Esophagus muscularis mucosa (tissue), 3 donors: ENCODE measurements at regions not wholly inside any gene's neighbourhood (a gene's known extent, or its start where the extent isn't known, plus 50 kb on each side); places are given as distances from the start of the nearest gene placed in this dataset.

Source experiments
- POLR2A ChIP-seq: fragments of 450-650 bp; IDR thresholded peaks from one replicate; pipeline ENCODE4 v1.6.1; 2017; ENCODE audit warnings: antibody characterized with exemption, moderate library complexity, mild to moderate bottlenecking, low read depth
- POLR2AphosphoS5 ChIP-seq, 2 donors: sonication (generic); formaldehyde crosslinking; IDR thresholded peaks; one replicate each; pipeline ENCODE4 v1.6.1; 2017; ENCODE audit warnings: antibody characterized with exemption in 2 of 2
- TF ChIP-seq, protein P1 (sequence below), 3 experiments: fragments of 200-600 bp in 2 of 3; fragments of 450-650 bp in 1 of 3; sonication (generic) in 2 of 3; IDR thresholded peaks; one replicate each; pipeline ENCODE4 v1.5.1; 2017 to 2019; ENCODE audit warnings: antibody characterized with exemption in 3 of 3, mild to moderate bottlenecking in 2 of 3, moderate library complexity in 1 of 3

DNA sequence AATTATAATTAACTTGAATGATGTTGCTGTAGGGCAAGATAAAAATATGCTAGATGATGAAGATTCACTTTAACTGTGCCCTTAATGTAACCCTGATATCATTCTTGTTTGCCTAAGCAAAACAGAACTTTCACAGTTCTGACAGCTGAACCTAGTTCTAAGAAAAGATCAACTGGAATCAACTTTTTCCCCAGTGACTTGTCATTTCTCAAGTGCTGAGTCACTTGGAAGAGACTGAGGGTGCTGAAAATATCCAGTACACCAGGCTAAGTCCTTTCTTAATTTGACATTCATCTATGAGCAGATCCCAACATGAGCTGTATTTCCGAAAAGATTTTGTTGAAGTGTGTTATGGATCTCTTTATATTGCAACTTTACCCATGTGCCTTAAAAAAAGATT, 140.4 kb downstream of the MID1IP1 start:
- TF ChIP-seq POLR2A = no peak
- TF ChIP-seq, protein P1, sequence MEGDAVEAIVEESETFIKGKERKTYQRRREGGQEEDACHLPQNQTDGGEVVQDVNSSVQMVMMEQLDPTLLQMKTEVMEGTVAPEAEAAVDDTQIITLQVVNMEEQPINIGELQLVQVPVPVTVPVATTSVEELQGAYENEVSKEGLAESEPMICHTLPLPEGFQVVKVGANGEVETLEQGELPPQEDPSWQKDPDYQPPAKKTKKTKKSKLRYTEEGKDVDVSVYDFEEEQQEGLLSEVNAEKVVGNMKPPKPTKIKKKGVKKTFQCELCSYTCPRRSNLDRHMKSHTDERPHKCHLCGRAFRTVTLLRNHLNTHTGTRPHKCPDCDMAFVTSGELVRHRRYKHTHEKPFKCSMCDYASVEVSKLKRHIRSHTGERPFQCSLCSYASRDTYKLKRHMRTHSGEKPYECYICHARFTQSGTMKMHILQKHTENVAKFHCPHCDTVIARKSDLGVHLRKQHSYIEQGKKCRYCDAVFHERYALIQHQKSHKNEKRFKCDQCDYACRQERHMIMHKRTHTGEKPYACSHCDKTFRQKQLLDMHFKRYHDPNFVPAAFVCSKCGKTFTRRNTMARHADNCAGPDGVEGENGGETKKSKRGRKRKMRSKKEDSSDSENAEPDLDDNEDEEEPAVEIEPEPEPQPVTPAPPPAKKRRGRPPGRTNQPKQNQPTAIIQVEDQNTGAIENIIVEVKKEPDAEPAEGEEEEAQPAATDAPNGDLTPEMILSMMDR (IDR thresholded peaks at IDR 0.05) = no peak
- TF ChIP-seq POLR2AphosphoS5 (IDR thresholded peaks at IDR 0.05) = peak in 1 of 2 donors; percentile 46
